ENCODE measurements at regions not wholly inside any gene's neighbourhood (a gene's known extent, or its start where the extent isn't known, plus 50 kb on each side); places are given as distances from the start of the nearest gene placed in this dataset.

GRCh38 chr4:100797356-100797755, 279.5 kb upstream of the EMCN start:
- WGBS, 2 experiments (ENCODE audit: insufficient coverage in 1 of 2, insufficient read length in 1 of 2): 97% methylated on average over 1 of the region's 1 CpG; no CpG with 5 or more reads in 1 of the 2 experiments
- no peaks in the 10 kb centered on the region for H3K36me3 Mint-ChIP-seq (ENCODE audit: low read depth)
- no peak overlapping the region for H3K4me3 Mint-ChIP-seq
- no peaks in the 10 kb centered on the region for H3K9me3 Mint-ChIP-seq
- Histone ChIP-seq H3K4me1 (ENCODE audit: control insufficient read depth, insufficient read depth, low read length) (no peaks in the 10 kb centered on the region), H3K27ac (ENCODE audit: low read depth, low read length) (no peak overlapping the region), H3K9ac (ENCODE audit: extremely low read depth, low read length, poor library complexity, severe bottlenecking) (no peak overlapping the region), H3K36me3 (ENCODE audit: control insufficient read depth, insufficient read depth, low read length) (no peaks in the 10 kb centered on the region), H3K9me3 (ENCODE audit: control insufficient read depth, low read length) (no peaks in the 10 kb centered on the region), H3K4me3 (ENCODE audit: low read length) (no peak overlapping the region), H3K27me3 (ENCODE audit: control insufficient read depth, insufficient read depth, low read length, poor library complexity, severe bottlenecking) (no peaks in the 10 kb centered on the region)
- no peaks in the 10 kb centered on the region for H3K27me3 Mint-ChIP-seq (ENCODE audit: insufficient read depth)
- no peak for DNase-seq
- no peak overlapping the region for H3K27ac Mint-ChIP-seq
- H3K4me1 Mint-ChIP-seq: peaks cover 4% of the 10 kb centered on the region
- no peak for TF ChIP-seq CTCF (conservative IDR thresholded peaks at IDR 0.05)

- Histone ChIP-seq H3K9me3 (ENCODE audit: control insufficient read depth, low read length) (no peaks in the 10 kb centered on the region), H3K4me1 (ENCODE audit: control insufficient read depth, insufficient read depth, low read length) (no peaks in the 10 kb centered on the region), H3K9ac (ENCODE audit: extremely low read depth, low read length, poor library complexity, severe bottlenecking) (no peak overlapping the region), H3K36me3 (ENCODE audit: control insufficient read depth, insufficient read depth, low read length) (no peaks in the 10 kb centered on the region), H3K27me3 (ENCODE audit: control insufficient read depth, insufficient read depth, low read length, poor library complexity, severe bottlenecking) (no peaks in the 10 kb centered on the region), H3K4me3 (ENCODE audit: low read length) (no peak overlapping the region), H3K27ac (ENCODE audit: low read depth, low read length) (no peak overlapping the region)
- no peaks in the 10 kb centered on the region for H3K36me3 Mint-ChIP-seq (ENCODE audit: low read depth)
- H3K27me3 Mint-ChIP-seq (ENCODE audit: insufficient read depth): no peaks in the 10 kb centered on the region
- no peak for TF ChIP-seq CTCF (conservative IDR thresholded peaks at IDR 0.05)
- no peaks in the 10 kb centered on the region for H3K9me3 Mint-ChIP-seq
- H3K4me1 Mint-ChIP-seq: peaks cover 4% of the 10 kb centered on the region
- H3K27ac Mint-ChIP-seq: no peak overlapping the region
- no peak overlapping the region for H3K4me3 Mint-ChIP-seq
- no peak for DNase-seq
- WGBS, 2 experiments (ENCODE audit: insufficient coverage in 1 of 2, insufficient read length in 1 of 2): 97 to 100% methylated on average over 2 of the region's 2 CpGs
These were observed 278.5 kb upstream of the EMCN start for GRCh38 chr4:100796332-100796731.

GRCh38 chr4:100795581-100795980, 277.8 kb upstream of the EMCN start:
- H3K9me3 ChIP-seq (ENCODE audit: control insufficient read depth, low read length): no peaks in the 10 kb centered on the region
- TF ChIP-seq CTCF (conservative IDR thresholded peaks at IDR 0.05): no peak
- Mint-ChIP-seq H3K27me3 (ENCODE audit: insufficient read depth) (no peaks in the 10 kb centered on the region), H3K4me1 (peaks cover 6% of the 10 kb centered on the region), H3K27ac (no peak overlapping the region), H3K4me3 (no peak overlapping the region), H3K36me3 (ENCODE audit: low read depth) (no peaks in the 10 kb centered on the region), H3K9me3 (no peaks in the 10 kb centered on the region)
- H3K27me3 ChIP-seq (ENCODE audit: control insufficient read depth, insufficient read depth, low read length, poor library complexity, severe bottlenecking): no peaks in the 10 kb centered on the region
- no peak overlapping the region for H3K27ac ChIP-seq (ENCODE audit: low read depth, low read length)
- 83 to 95% methylated on average over 1 of the region's 1 CpG for WGBS, 2 experiments (ENCODE audit: insufficient coverage in 1 of 2, insufficient read length in 1 of 2)
- no peaks in the 10 kb centered on the region for H3K36me3 ChIP-seq (ENCODE audit: control insufficient read depth, insufficient read depth, low read length)
- no peaks in the 10 kb centered on the region for H3K4me1 ChIP-seq (ENCODE audit: control insufficient read depth, insufficient read depth, low read length)
- DNase-seq: no peak
- no peak overlapping the region for H3K9ac ChIP-seq (ENCODE audit: extremely low read depth, low read length, poor library complexity, severe bottlenecking)
- no peak overlapping the region for H3K4me3 ChIP-seq (ENCODE audit: low read length)

All from endodermal cell (in vitro differentiated cells).